Prostate gland (tissue), 2 donors: ENCODE measurements at regions not wholly inside any gene's neighbourhood (a gene's known extent, or its start where the extent isn't known, plus 50 kb on each side); places are given as distances from the start of the nearest gene placed in this dataset.

Experiments
- CTCF ChIP-seq, 4 experiments: fragments of 200-600 bp in 2 of 4; fragments of 450-650 bp in 2 of 4; sonication (generic) in 2 of 4; IDR thresholded peaks; 1 replicate in 3 of 4; 2 replicates in 1 of 4; pipeline ENCODE4 v1.5.1; 2016 to 2019; ENCODE audit warnings: antibody characterized with exemption in 4 of 4, mild to moderate bottlenecking in 2 of 4, moderate library complexity in 2 of 4
- POLR2A ChIP-seq: fragments of 450-650 bp; IDR thresholded peaks from one replicate; pipeline ENCODE4 v1.6.1; 2016; ENCODE audit warnings: antibody characterized with exemption, mild to moderate bottlenecking

GRCh38 chr2:59932341-59932740 lies 621.1 kb downstream of the BCL11A start:
- TF ChIP-seq CTCF (IDR thresholded peaks at IDR 0.05) (no peak), POLR2A (no peak)
